ENCODE measurements at regions not wholly inside any gene's neighbourhood (a gene's known extent, or its start where the extent isn't known, plus 50 kb on each side); places are given as distances from the start of the nearest gene placed in this dataset.

DNA sequence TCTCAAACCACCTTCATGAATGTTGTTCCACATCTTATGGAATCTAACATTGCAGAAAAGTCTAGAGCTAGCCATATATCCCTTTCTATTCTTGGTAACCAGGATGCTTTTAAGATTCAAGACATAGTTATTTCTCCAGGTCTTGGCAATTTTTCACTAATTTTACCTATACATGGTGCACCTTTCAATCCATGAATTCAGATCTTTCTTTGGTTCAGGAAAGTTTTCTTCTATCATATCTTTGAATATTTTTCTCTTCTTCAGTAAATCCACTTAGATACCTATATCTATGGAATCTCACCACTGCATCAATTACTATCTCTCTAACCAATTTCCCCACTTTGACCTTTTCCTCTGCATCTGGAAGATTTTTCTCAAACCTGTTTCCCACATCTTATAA is 77.4 kb downstream of the PRLHR start:
- H2BK120ac ChIP-seq (ENCODE audit: low read depth, low read length, poor library complexity, severe bottlenecking) = no peak overlapping the region
- no peak overlapping the region for H3K18ac ChIP-seq (ENCODE audit: insufficient read length, low read depth, low read length)
- no peak overlapping the region for H2BK12ac ChIP-seq (ENCODE audit: insufficient read length, low read depth, low read length)
- H3K27ac ChIP-seq (ENCODE audit: insufficient read length, low read depth, low read length) = no peak overlapping the region
- peaks cover 6% of the 10 kb centered on the region; the same call in 1 of the 2 replicates for H3K4me1 ChIP-seq (ENCODE audit: insufficient read depth, low read length)
- DNase-seq = no peak
- no peak overlapping the region for H3K4me2 ChIP-seq (ENCODE audit: insufficient read depth, insufficient read length, low read length)
- no peaks in the 10 kb centered on the region for H3K9me3 ChIP-seq (ENCODE audit: control insufficient read depth, low read depth, low read length)
- no peak overlapping the region for H2BK20ac ChIP-seq (ENCODE audit: low read depth, low read length, poor library complexity, severe bottlenecking)
- no peaks in the 10 kb centered on the region for H3K79me1 ChIP-seq (ENCODE audit: insufficient read depth, low read depth, low read length, poor library complexity, severe bottlenecking)
- TF ChIP-seq, protein P1, sequence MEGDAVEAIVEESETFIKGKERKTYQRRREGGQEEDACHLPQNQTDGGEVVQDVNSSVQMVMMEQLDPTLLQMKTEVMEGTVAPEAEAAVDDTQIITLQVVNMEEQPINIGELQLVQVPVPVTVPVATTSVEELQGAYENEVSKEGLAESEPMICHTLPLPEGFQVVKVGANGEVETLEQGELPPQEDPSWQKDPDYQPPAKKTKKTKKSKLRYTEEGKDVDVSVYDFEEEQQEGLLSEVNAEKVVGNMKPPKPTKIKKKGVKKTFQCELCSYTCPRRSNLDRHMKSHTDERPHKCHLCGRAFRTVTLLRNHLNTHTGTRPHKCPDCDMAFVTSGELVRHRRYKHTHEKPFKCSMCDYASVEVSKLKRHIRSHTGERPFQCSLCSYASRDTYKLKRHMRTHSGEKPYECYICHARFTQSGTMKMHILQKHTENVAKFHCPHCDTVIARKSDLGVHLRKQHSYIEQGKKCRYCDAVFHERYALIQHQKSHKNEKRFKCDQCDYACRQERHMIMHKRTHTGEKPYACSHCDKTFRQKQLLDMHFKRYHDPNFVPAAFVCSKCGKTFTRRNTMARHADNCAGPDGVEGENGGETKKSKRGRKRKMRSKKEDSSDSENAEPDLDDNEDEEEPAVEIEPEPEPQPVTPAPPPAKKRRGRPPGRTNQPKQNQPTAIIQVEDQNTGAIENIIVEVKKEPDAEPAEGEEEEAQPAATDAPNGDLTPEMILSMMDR (conservative IDR thresholded peaks at IDR 0.05) = no peak
- H3K23ac ChIP-seq (ENCODE audit: insufficient read length, low read depth, low read length) = no peak overlapping the region
- H4K5ac ChIP-seq (ENCODE audit: insufficient read length, low read depth, low read length) = no peak overlapping the region
- H2AK5ac ChIP-seq (ENCODE audit: insufficient read length, low read length) = no peak overlapping the region
- H3K27me3 ChIP-seq (ENCODE audit: insufficient read depth, low read length) = no peaks in the 10 kb centered on the region
- H4K91ac ChIP-seq (ENCODE audit: insufficient read length, low read depth, low read length) = no peak overlapping the region
- no peak overlapping the region for H3K27ac Mint-ChIP-seq
- H3T11ph ChIP-seq (ENCODE audit: low read length) = no peak overlapping the region
- H4K8ac ChIP-seq (replicated peaks; ENCODE audit: insufficient read length, low read depth, low read length) = no peak overlapping the region
- no peak overlapping the region for H3K56ac ChIP-seq (ENCODE audit: insufficient read length, low read depth, low read length)
- no peaks in the 10 kb centered on the region for H3K79me2 ChIP-seq (ENCODE audit: insufficient read depth, low read length)
- no peak overlapping the region for H3K4me3 Mint-ChIP-seq
- no peak overlapping the region for H2BK5ac ChIP-seq (ENCODE audit: insufficient read length, low read length)
- H3K23me2 ChIP-seq (ENCODE audit: insufficient read length, low read depth, low read length, poor library complexity, severe bottlenecking) = no peaks in the 10 kb centered on the region
- H3K14ac ChIP-seq (ENCODE audit: insufficient read depth, low read length) = no peak overlapping the region
- no peak overlapping the region for H3K4ac ChIP-seq (ENCODE audit: low read depth, low read length)
- H2BK15ac ChIP-seq (ENCODE audit: low read depth, low read length) = no peak overlapping the region
- peaks cover 0 to 2% (median 0%) of the 10 kb centered on the region in 3 experiments; a peak in 1 of 7 replicates for H3K36me3 Mint-ChIP-seq (ENCODE audit: insufficient read depth in 1 of 3, low read depth in 3 of 3)
- peaks cover 7% of the 10 kb centered on the region in 2 experiments for H3K4me1 Mint-ChIP-seq
- H3K27me3 Mint-ChIP-seq (ENCODE audit: low read depth) = peaks cover 3% of the 10 kb centered on the region; the same call in 1 of the 2 replicates
- no peak overlapping the region for H3K9ac ChIP-seq (ENCODE audit: extremely low read depth, insufficient read length, low read length)
- peaks cover 7 to 9% of the 10 kb centered on the region in 2 experiments for H3K9me3 Mint-ChIP-seq
- no peaks in the 10 kb centered on the region for H4K20me1 ChIP-seq (ENCODE audit: control insufficient read depth, insufficient read depth, insufficient read length)
- H2AFZ ChIP-seq (ENCODE audit: low read length) = no peak overlapping the region
